ENCODE measurements at regions not wholly inside any gene's neighbourhood (a gene's known extent, or its start where the extent isn't known, plus 50 kb on each side); places are given as distances from the start of the nearest gene placed in this dataset.

DNA sequence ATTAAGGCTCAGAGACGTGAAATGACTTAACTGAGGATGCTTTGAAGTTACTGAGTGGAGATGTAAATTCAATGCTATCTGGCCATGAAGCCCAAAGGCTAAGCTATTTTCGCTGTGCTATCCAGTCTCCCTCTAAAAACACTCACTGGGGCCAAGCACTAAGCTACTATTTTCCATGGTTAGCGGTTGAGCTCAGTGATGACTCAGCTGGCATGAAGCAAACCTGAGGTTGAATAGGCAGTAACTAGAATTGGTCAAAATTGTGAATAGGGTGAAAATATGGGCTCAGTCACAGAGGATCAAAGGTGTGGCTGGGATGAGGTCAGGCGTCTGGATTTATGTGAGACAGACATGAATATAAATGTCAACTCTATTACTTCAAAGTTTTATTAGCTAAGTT lies 564.2 kb upstream of the KIRREL3 start:
- Histone ChIP-seq H3K9me3 (no peaks in the 10 kb centered on the region), H3K4me1 (no peaks in the 10 kb centered on the region), H3K27me3 (no peaks in the 10 kb centered on the region), H3K27ac (no peak overlapping the region), H3K36me3 (replicated peaks in 1 of 2; ENCODE audit: insufficient read depth in 1 of 2, low read depth in 2 of 2) (no peaks in the 10 kb centered on the region), H3K4me3 (no peak overlapping the region)
- DNase-seq = no peak
- 78 to 83% methylated on average over 4 of the region's 4 CpGs for WGBS, 2 donors
- intact Hi-C loops (cut with DNase I) = no loop called here
- TF ChIP-seq, protein P1, sequence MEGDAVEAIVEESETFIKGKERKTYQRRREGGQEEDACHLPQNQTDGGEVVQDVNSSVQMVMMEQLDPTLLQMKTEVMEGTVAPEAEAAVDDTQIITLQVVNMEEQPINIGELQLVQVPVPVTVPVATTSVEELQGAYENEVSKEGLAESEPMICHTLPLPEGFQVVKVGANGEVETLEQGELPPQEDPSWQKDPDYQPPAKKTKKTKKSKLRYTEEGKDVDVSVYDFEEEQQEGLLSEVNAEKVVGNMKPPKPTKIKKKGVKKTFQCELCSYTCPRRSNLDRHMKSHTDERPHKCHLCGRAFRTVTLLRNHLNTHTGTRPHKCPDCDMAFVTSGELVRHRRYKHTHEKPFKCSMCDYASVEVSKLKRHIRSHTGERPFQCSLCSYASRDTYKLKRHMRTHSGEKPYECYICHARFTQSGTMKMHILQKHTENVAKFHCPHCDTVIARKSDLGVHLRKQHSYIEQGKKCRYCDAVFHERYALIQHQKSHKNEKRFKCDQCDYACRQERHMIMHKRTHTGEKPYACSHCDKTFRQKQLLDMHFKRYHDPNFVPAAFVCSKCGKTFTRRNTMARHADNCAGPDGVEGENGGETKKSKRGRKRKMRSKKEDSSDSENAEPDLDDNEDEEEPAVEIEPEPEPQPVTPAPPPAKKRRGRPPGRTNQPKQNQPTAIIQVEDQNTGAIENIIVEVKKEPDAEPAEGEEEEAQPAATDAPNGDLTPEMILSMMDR (IDR thresholded peaks at IDR 0.05) = no peak
- no peak for TF ChIP-seq POLR2A (IDR thresholded peaks at IDR 0.05)
- no peak for ATAC-seq

DNA sequence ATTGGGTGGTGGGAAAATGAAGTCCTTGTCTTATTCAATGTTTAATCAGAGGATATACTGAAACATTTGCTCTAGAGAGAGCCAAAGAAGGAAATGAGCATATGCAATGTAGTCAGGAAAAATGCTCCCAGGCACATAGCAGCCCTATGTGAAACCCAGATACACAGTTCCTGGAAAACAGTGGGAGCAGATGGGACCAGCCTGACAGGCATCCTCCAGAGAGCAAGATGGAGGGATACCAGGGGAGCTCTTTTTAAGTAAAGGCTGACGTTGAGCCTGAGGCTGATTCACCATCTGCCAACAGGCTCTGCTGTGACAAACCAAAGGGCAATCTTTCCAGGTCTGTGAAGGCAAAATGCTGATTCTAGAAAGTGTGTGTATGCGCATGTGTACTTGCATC lies 559.4 kb upstream of the KIRREL3 start:
- Histone ChIP-seq H3K4me1 (no peaks in the 10 kb centered on the region), H3K27me3 (no peaks in the 10 kb centered on the region), H3K9me3 (no peaks in the 10 kb centered on the region), H3K27ac (no peak overlapping the region), H3K36me3 (replicated peaks in 1 of 2; ENCODE audit: insufficient read depth in 1 of 2, low read depth in 2 of 2) (no peaks in the 10 kb centered on the region), H3K4me3 (no peak overlapping the region)
- no peak for TF ChIP-seq POLR2A (IDR thresholded peaks at IDR 0.05)
- TF ChIP-seq, protein P1 (IDR thresholded peaks at IDR 0.05) = no peak
- no peak for ATAC-seq
- 43 to 71% methylated on average over 2 of the region's 2 CpGs for WGBS, 2 donors
- DNase-seq = no peak
- intact Hi-C loops (cut with DNase I) = no loop called here

DNA sequence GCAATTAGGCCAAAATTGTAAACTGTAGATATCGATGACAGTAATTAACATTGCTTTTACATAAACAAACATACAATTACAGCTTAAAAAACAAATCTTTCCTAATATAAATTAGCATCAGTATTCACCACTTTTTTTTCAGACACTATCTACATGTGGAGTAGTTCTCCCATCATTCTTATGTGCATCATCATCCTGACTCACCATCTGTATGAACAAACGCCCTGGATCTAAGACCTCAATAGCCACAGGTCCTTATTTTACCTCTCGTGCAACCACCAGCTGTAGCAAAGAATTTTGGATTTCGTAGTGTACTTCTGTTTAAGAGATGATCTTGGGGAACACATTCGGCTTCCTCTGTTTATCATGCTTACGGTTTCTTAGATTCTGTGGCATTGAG lies 551.9 kb upstream of the KIRREL3 start:
- ATAC-seq = no peak

DNA sequence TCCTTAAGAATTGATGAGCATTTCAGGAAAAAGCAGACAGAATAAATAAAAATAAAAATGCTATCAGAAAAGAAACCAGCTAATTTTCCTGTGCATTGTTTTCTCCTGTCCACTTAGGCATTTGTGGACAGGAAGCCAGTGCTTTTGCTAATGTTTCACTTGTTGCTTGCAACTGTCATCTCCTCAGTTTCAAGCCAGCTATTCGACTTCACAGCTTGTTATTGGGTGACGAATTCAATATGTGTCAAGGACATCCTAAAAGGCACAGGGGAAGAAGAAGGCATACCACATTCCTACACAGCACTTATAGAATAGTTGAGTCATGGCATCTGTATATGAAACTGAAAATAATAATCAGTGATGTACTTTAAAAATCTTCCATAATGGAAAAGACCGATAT lies 530.6 kb upstream of the KIRREL3 start:
- Histone ChIP-seq H3K36me3 (replicated peaks in 1 of 2; ENCODE audit: insufficient read depth in 1 of 2, low read depth in 2 of 2) (no peaks in the 10 kb centered on the region), H3K27ac (no peak overlapping the region), H3K9me3 (no peaks in the 10 kb centered on the region), H3K4me3 (no peak overlapping the region), H3K27me3 (no peaks in the 10 kb centered on the region), H3K4me1 (no peaks in the 10 kb centered on the region)
- intact Hi-C loops (cut with DNase I) = no loop called here
- no peak for ATAC-seq
- no peak for TF ChIP-seq POLR2A (IDR thresholded peaks at IDR 0.05)
- TF ChIP-seq, protein P1 (IDR thresholded peaks at IDR 0.05) = no peak
- WGBS, 2 donors = 41 to 42% methylated on average over 3 of the region's 3 CpGs
- no peak for DNase-seq

More for the DNA sequence above, 551.9 kb upstream of the KIRREL3 start:
- no peaks in the 10 kb centered on the region for H3K27me3 ChIP-seq
- no peak overlapping the region for H3K27ac ChIP-seq
- no peak for TF ChIP-seq POLR2A (IDR thresholded peaks at IDR 0.05)
- TF ChIP-seq, protein P1 (IDR thresholded peaks at IDR 0.05) = no peak
- no peaks in the 10 kb centered on the region for H3K4me1 ChIP-seq
- no peak overlapping the region for H3K4me3 ChIP-seq
- H3K36me3 ChIP-seq (replicated peaks in 1 of 2; ENCODE audit: insufficient read depth in 1 of 2, low read depth in 2 of 2) = no peaks in the 10 kb centered on the region
- intact Hi-C loops (cut with DNase I) = no loop called here
- DNase-seq = no peak
- 77 to 86% methylated on average over 6 of the region's 6 CpGs for WGBS, 2 donors
- H3K9me3 ChIP-seq = no peaks in the 10 kb centered on the region

DNA sequence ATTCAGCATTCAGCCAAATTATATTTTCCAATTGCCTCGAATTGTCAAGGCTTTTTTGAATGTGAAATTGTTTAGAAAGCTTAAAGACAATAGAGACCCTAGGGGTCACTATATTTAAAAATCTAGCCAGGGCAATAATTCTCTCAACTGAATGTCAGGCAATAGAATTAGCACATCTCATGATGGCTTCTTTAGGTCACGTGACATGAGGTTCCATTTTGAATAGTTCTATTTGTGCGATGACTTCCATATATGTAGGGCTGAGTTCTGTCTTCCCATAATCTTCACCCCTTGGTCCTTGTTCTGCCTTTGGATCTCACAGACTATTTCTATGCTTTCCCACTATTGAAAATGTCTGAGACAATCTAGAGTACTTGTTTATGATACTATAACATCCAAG lies 527.7 kb upstream of the KIRREL3 start:
- Histone ChIP-seq H3K9me3 (no peaks in the 10 kb centered on the region), H3K36me3 (replicated peaks in 1 of 2; ENCODE audit: insufficient read depth in 1 of 2, low read depth in 2 of 2) (no peaks in the 10 kb centered on the region), H3K4me1 (peaks cover 11% of the 10 kb centered on the region), H3K4me3 (no peak overlapping the region), H3K27ac (no peak overlapping the region), H3K27me3 (no peaks in the 10 kb centered on the region)
- DNase-seq = no peak
- 70 to 82% methylated on average over 3 of the region's 3 CpGs for whole genome bisulfite sequencing, 2 donors
- intact Hi-C loops (cut with DNase I) = no loop called here
- no peak for TF ChIP-seq POLR2A (IDR thresholded peaks at IDR 0.05)
- TF ChIP-seq, protein P1 (IDR thresholded peaks at IDR 0.05) = no peak
- ATAC-seq = no peak

All from body of pancreas (tissue), 4 donors.